Sigmoid colon (tissue), 4 donors: ENCODE measurements at regions not wholly inside any gene's neighbourhood (a gene's known extent, or its start where the extent isn't known, plus 50 kb on each side); places are given as distances from the start of the nearest gene placed in this dataset.
"Not testable (repeated sequence)": the region's sequence is repeated elsewhere in the genome, so short reads cannot be mapped to it uniquely, and the experiment has no call there.

Experiments used
- EP300 ChIP-seq, 4 donors: sonication (generic); formaldehyde crosslinking; IDR thresholded peaks; one replicate each; pipeline ENCODE4 v1.6.1; 2017; ENCODE audit warnings: antibody characterized with exemption in 4 of 4
- POLR2A ChIP-seq, 2 donors: fragments of 450-650 bp; IDR thresholded peaks; one replicate each; pipeline ENCODE4 v1.6.1; 2016; ENCODE audit warnings: antibody characterized with exemption in 2 of 2, mild to moderate bottlenecking in 2 of 2, moderate library complexity in 2 of 2
- TF ChIP-seq, protein P1 (sequence below), 4 experiments: fragments of 450-650 bp in 3 of 4; fragments of 200-600 bp in 1 of 4; IDR thresholded peaks; one replicate each; pipeline ENCODE4 v1.5.1; 2016 to 2019; ENCODE audit warnings: antibody characterized with exemption in 4 of 4, mild to moderate bottlenecking in 3 of 4, moderate library complexity in 2 of 4

DNA sequence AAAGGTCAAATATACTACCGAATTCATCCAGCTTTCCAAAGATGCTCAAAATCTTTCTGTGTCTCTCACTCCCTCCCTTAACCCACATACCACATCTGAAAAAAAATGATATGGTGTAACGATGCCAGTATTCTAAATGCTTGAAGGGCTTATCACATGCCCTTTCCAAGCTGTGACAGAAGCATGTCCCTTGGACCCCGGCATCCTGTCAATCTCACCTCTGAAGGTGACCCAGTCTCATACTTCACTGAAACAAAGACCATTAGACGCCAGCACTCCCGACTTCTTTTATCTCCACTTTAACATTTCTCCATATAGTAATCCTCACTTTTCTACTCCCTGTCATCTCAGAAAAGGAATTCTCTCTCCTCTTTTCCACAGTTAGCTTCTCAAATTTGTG, 130.8 kb downstream of the KBTBD2 start:
- TF ChIP-seq POLR2A, EP300 (IDR thresholded peaks at IDR 0.05): not testable (repeated sequence)
- TF ChIP-seq, protein P1, sequence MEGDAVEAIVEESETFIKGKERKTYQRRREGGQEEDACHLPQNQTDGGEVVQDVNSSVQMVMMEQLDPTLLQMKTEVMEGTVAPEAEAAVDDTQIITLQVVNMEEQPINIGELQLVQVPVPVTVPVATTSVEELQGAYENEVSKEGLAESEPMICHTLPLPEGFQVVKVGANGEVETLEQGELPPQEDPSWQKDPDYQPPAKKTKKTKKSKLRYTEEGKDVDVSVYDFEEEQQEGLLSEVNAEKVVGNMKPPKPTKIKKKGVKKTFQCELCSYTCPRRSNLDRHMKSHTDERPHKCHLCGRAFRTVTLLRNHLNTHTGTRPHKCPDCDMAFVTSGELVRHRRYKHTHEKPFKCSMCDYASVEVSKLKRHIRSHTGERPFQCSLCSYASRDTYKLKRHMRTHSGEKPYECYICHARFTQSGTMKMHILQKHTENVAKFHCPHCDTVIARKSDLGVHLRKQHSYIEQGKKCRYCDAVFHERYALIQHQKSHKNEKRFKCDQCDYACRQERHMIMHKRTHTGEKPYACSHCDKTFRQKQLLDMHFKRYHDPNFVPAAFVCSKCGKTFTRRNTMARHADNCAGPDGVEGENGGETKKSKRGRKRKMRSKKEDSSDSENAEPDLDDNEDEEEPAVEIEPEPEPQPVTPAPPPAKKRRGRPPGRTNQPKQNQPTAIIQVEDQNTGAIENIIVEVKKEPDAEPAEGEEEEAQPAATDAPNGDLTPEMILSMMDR (IDR thresholded peaks at IDR 0.05), result not testable (repeated sequence)
